ENCODE measurements at regions not wholly inside any gene's neighbourhood (a gene's known extent, or its start where the extent isn't known, plus 50 kb on each side); places are given as distances from the start of the nearest gene placed in this dataset.

DNA sequence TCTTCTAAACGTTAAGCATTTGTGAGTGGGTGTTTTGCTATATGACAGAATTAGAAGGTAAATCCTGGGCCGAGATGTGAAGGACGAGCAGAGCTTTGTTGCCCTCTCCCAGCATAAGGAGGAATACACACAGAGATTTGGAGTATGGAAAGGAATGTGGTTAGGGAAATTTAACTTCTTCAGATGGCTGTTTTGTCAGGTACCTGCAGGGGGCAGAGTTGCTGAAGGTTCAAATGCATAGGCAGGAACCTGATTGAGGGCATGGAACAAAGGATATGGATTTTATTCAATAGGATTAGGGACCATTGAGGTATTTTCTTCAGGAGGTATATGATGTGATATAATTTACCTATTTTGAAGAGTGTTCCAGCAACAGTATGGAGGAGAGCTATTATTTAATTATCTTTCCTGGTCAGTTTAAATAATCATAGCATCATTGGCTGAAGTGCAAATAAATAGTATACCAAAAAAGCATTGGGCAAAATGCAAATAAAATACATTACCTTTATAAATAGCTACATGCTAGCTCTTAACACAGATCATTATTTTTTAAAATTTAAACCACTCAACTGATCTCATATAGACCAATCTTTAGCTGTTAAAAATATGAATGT is 143.6 kb downstream of the SLIT2 start:
- no peak overlapping the region for H3K27ac Mint-ChIP-seq
- H3K4me1 Mint-ChIP-seq (ENCODE audit: low read depth in 2 of 2) = no peaks in the 10 kb centered on the region
- no peak overlapping the region for H3K4me3 Mint-ChIP-seq
- peaks cover 0 to 10% of the 10 kb centered on the region in 2 donors for H3K27me3 Mint-ChIP-seq
- DNase-seq (ENCODE audit: low spot score) (no peak), ATAC-seq (no peak)
- no peaks in the 10 kb centered on the region for H3K9me3 Mint-ChIP-seq
- no peaks in the 10 kb centered on the region for H3K36me3 Mint-ChIP-seq

DNA sequence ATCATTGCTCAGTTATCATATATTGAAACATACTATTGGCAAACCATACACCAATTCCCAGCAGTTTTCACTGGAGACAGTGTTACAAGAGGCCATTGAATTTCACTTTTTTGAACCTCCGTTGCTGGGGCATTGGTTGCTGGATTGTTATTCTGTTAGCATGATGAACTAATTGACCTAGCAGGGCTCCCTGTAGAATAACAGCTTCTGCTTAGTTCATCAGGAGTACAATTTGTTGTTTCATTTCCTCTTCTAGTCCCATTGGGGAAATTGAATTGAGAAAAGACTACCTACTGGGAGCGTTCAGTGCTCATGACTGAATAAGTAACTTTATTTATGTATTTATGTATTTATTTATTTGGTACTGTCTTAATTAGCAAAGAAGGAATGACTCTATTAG is 151.6 kb downstream of the SLIT2 start:
- Mint-ChIP-seq H3K27me3 (peaks cover 0 to 6% of the 10 kb centered on the region in 2 donors), H3K9me3 (no peaks in the 10 kb centered on the region), H3K4me3 (no peak overlapping the region), H3K36me3 (no peaks in the 10 kb centered on the region), H3K27ac (no peak overlapping the region), H3K4me1 (ENCODE audit: low read depth in 2 of 2) (no peaks in the 10 kb centered on the region)
- ATAC-seq = no peak
- DNase-seq (ENCODE audit: low spot score) = no peak

DNA sequence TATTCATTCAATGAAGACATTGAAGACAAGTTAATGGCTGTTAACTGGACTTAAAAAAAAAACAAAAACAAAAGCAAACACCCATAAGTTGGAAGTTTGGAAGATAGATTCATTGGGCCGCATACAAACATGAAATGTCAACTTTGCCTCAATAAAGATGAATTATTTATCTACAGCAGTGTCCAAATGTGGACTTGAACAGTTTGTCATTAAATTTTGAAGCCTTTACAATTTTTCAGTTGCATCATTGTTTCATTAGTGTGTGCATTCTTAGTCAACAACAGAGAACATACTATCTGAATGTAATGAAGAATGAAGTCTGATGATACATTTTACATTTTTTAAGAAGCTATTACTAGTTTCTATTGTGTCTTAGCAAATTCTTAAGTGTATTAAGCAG is 152.1 kb downstream of the SLIT2 start:
- no peaks in the 10 kb centered on the region for H3K36me3 Mint-ChIP-seq
- DNase-seq (ENCODE audit: low spot score) (no peak), ATAC-seq (no peak)
- no peak overlapping the region for H3K27ac Mint-ChIP-seq
- no peak overlapping the region for H3K4me3 Mint-ChIP-seq
- no peaks in the 10 kb centered on the region for H3K9me3 Mint-ChIP-seq
- no peaks in the 10 kb centered on the region for H3K4me1 Mint-ChIP-seq (ENCODE audit: low read depth in 2 of 2)
- H3K27me3 Mint-ChIP-seq = peaks cover 0 to 6% of the 10 kb centered on the region in 2 donors

DNA sequence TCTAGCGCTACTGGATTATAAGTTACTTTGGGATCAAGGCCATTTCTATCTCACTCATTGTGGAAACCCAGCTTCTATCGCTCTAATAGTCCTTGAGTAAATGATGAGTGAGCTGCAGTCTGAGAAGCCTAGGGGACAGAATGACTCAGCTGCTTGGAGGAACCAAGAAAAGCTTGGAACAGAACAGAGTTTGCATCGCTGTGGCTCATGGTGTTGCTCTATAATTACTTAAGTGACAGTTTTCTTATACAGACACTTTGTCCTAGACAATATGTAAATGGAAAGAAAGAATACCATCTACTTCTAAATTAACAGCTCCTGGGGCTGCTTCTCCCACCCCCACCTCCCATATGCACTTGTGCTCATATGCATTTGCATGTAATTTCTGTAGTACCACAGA is 156.9 kb downstream of the SLIT2 start:
- Mint-ChIP-seq H3K27ac (no peak overlapping the region), H3K4me3 (no peak overlapping the region), H3K36me3 (no peaks in the 10 kb centered on the region), H3K4me1 (ENCODE audit: low read depth in 2 of 2) (no peaks in the 10 kb centered on the region), H3K9me3 (no peaks in the 10 kb centered on the region), H3K27me3 (peaks cover 3 to 9% of the 10 kb centered on the region in 2 donors)
- DNase-seq (ENCODE audit: low spot score) = no peak
- no peak for ATAC-seq

DNA sequence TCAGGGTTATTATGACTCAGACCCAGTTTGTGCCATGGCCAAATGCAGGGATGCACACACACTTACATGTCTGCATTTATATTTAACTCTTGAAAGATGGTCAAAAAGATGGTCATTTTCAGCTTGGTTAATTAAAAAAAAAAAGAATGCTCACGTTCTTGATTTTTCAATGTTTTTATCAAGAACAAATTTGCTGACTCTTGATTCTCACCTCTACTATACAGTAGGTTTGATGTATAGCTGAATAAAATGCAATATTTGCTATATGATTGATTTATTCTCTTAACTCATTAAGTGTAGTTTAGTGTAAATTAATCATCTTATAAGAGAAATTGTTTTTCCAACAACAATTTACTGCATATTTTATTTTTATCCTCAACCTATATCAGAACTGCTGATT is 160.4 kb downstream of the SLIT2 start:
- H3K36me3 Mint-ChIP-seq = no peaks in the 10 kb centered on the region
- H3K4me1 Mint-ChIP-seq (ENCODE audit: low read depth in 2 of 2) = no peaks in the 10 kb centered on the region
- H3K27me3 Mint-ChIP-seq = peaks cover 7 to 9% of the 10 kb centered on the region in 2 donors
- no peak overlapping the region for H3K27ac Mint-ChIP-seq
- H3K4me3 Mint-ChIP-seq = no peak overlapping the region
- no peaks in the 10 kb centered on the region for H3K9me3 Mint-ChIP-seq
- no peak for ATAC-seq
- DNase-seq (ENCODE audit: low spot score) = no peak

DNA sequence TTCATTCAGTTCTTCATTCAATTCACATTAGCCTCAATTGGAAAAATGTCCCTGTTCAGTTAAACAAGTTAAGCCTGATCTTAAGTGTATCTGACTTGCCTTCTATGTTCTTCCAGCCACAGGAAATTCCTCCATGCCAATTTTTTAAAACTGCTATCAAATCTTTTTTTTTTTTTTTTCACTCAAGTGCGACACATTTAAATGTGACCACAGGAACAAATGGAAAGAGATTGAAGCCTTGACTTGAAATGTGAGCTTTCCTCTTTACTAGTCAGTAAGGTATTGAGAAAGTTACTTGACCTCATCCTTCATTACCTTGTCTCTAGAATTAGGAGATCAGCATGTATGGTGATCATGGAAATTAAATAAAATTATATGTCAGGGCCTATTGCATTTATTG is 165.1 kb downstream of the SLIT2 start:
- no peak for ATAC-seq
- H3K4me1 Mint-ChIP-seq (ENCODE audit: low read depth in 2 of 2) = peaks cover 4 to 7% of the 10 kb centered on the region in 2 donors
- no peaks in the 10 kb centered on the region for H3K9me3 Mint-ChIP-seq
- no peak overlapping the region for H3K4me3 Mint-ChIP-seq
- no peaks in the 10 kb centered on the region for H3K36me3 Mint-ChIP-seq
- DNase-seq (ENCODE audit: low spot score) = no peak
- peaks cover 0 to 4% of the 10 kb centered on the region in 2 donors for H3K27me3 Mint-ChIP-seq
- H3K27ac Mint-ChIP-seq = no peak overlapping the region

DNA sequence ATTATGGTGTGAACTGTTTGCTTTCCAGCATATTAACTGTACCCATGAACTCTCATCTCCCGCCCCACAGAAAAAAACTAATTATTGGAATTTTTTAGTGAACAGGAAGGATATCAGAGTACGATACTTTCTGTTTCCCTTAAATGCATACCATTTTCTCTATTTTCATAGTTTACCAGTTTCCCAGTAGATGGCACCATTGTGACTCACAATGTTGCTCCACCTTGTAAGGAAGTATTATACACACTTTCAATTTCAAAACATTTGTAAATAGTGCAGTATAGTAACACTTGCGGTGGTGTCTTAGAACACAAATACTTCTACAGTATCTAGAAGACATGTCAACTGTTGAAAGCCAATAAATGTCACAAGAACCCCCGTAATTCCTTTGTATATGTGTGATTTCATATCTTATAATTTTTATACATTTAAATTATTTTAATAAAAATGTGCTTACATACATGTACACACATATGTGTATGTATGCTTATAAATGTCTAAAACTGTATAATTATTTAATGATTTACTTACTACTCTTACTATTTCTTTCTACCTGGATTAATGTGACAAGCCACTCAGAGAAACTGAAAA is 167.3 kb downstream of the SLIT2 start:
- Mint-ChIP-seq H3K4me1 (ENCODE audit: low read depth in 2 of 2) (peaks cover 4 to 7% of the 10 kb centered on the region in 2 donors), H3K4me3 (peak overlapping the region; percentile 34), H3K36me3 (no peaks in the 10 kb centered on the region), H3K9me3 (no peaks in the 10 kb centered on the region), H3K27me3 (peaks cover 0 to 4% of the 10 kb centered on the region in 2 donors), H3K27ac (peak overlapping the region in 1 of 2 donors; percentile 68)
- ATAC-seq (peak; percentile 69 to 73), DNase-seq (ENCODE audit: low spot score) (no peak)

DNA sequence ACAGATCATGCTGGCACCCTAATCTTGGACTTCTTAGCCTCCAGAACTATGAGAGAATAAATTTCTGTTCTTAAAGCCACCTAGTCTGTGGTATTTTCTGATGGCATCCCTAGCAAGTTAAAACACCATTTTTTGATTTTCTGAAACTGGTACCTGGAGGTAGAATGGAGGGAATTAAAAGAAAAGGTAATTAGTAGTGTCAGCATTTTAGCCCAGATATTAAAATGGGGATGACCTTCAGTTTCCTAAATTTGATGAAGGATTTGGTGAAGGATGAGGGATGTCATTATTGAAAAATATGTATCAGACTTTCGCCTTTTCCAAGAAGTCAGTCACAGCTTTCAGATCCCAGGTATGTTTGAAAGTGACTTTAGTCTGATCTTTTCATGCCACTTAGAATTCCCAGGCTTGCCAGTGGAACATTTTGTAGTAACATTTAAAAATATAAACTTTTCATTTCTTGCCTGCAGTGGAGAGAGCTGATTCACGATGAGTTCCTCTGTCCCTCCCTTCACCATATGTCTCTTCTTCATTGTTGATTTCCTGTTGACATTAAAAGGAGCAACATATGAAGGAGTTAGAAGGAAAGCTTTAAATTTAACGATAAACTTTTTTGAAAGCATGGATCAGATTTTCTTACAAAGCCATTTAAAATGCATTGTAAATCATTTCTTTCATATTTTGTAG is 169.4 kb downstream of the SLIT2 start:
- Mint-ChIP-seq H3K27ac (no peak overlapping the region), H3K36me3 (no peaks in the 10 kb centered on the region), H3K4me3 (no peak overlapping the region), H3K9me3 (no peaks in the 10 kb centered on the region), H3K4me1 (ENCODE audit: low read depth in 2 of 2) (peaks cover 4 to 7% of the 10 kb centered on the region in 2 donors), H3K27me3 (peaks cover 0 to 4% of the 10 kb centered on the region in 2 donors)
- ATAC-seq (no peak), DNase-seq (ENCODE audit: low spot score) (no peak)

DNA sequence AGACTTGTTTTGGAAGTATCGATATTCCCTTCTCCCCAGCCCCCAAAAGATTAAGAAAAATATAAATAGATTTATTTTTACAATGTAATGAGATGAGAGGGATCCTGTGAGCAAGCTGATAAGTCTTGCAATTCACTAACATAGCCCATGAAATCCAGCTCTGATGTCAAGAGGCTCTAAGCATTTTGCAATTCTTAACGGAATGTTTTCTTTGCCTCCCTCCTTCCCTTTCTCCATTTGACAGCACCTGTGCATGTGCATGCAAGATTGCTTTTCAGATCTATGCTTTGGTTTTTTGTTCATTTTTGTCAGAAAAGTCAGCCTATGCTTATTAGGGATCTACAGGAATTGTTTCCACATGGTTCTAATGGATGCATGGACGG is 169.9 kb downstream of the SLIT2 start:
- H3K36me3 Mint-ChIP-seq = no peaks in the 10 kb centered on the region
- peaks cover 0 to 7% of the 10 kb centered on the region in 2 donors for H3K27me3 Mint-ChIP-seq
- no peak overlapping the region for H3K4me3 Mint-ChIP-seq
- DNase-seq (ENCODE audit: low spot score) = no peak
- no peak overlapping the region for H3K27ac Mint-ChIP-seq
- peaks cover 4 to 7% of the 10 kb centered on the region in 2 donors for H3K4me1 Mint-ChIP-seq (ENCODE audit: low read depth in 2 of 2)
- ATAC-seq = no peak
- H3K9me3 Mint-ChIP-seq = no peaks in the 10 kb centered on the region

DNA sequence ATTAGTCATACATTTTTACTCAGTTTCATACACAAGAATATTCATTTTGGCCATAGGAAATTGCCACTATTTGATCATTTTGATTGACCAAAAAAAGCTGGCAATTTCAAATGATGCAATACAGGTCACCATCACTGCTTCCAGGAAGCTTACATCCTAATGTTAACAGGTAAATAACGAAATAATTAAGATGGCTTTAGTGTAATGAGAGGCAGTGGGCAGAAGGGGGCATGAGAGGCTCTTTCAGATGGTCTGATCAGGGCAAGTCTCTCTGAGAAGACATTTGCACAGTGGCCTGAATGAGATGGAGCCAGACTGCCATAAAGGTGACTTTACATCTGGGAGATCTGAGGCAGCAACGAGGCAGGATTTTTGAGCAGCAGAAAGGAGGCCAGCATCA is 170.7 kb downstream of the SLIT2 start:
- H3K27me3 Mint-ChIP-seq = peaks cover 0 to 7% of the 10 kb centered on the region in 2 donors
- no peak overlapping the region for H3K27ac Mint-ChIP-seq
- H3K36me3 Mint-ChIP-seq = no peaks in the 10 kb centered on the region
- ATAC-seq (no peak), DNase-seq (ENCODE audit: low spot score) (no peak)
- H3K9me3 Mint-ChIP-seq = no peaks in the 10 kb centered on the region
- H3K4me3 Mint-ChIP-seq = no peak overlapping the region
- peaks cover 4 to 7% of the 10 kb centered on the region in 2 donors for H3K4me1 Mint-ChIP-seq (ENCODE audit: low read depth in 2 of 2)

DNA sequence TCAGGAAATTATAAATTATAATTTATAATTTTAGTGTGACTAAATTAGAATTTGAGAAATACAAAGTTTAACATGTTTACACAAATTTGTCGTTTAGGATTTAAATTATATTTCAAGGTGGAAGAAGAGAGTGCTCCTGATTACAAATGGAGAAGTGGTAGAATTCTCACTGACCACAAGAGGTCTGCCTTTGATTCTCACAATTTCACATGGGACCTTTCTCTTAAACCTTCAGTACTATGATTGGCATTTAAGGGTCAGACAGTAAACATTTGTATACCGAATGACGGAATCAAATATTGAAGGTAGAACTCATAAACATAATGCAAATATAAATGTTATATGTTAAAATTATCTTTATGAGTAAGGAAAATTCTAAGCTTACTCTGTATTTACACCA is 171.7 kb downstream of the SLIT2 start:
- ATAC-seq = no peak
- peaks cover 4 to 7% of the 10 kb centered on the region in 2 donors for H3K4me1 Mint-ChIP-seq (ENCODE audit: low read depth in 2 of 2)

DNA sequence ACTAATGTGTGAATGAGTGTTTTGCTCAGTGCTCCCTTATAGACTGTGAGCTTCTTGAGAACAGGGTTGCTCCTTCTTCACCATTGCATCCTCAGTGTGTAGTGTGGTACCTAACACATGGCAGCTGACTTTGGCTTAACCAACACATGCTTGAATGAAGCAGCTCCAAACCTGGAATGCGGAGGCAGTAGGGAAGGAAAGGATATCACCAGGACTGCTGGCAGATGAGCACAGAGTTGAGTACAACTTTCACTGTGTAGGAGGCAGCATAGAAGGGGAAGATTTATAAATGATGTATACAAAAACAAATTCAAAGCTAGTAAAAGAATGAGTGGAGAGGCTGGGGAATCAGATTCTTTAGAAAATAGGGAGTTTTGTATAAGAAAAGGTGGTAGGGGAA is 174.3 kb downstream of the SLIT2 start:
- no peaks in the 10 kb centered on the region for H3K4me1 Mint-ChIP-seq (ENCODE audit: low read depth in 2 of 2)
- H3K27me3 Mint-ChIP-seq = peaks cover 9% of the 10 kb centered on the region in 2 donors
- H3K27ac Mint-ChIP-seq = no peak overlapping the region
- ATAC-seq (no peak), DNase-seq (ENCODE audit: low spot score) (no peak)
- no peaks in the 10 kb centered on the region for H3K36me3 Mint-ChIP-seq
- H3K4me3 Mint-ChIP-seq = no peak overlapping the region
- no peaks in the 10 kb centered on the region for H3K9me3 Mint-ChIP-seq

More for the DNA sequence above, 171.7 kb downstream of the SLIT2 start:
- Mint-ChIP-seq H3K27me3 (peaks cover 6 to 9% of the 10 kb centered on the region in 2 donors), H3K27ac (no peak overlapping the region), H3K36me3 (no peaks in the 10 kb centered on the region), H3K4me3 (no peak overlapping the region), H3K9me3 (no peaks in the 10 kb centered on the region)
- no peak for DNase-seq (ENCODE audit: low spot score)

DNA sequence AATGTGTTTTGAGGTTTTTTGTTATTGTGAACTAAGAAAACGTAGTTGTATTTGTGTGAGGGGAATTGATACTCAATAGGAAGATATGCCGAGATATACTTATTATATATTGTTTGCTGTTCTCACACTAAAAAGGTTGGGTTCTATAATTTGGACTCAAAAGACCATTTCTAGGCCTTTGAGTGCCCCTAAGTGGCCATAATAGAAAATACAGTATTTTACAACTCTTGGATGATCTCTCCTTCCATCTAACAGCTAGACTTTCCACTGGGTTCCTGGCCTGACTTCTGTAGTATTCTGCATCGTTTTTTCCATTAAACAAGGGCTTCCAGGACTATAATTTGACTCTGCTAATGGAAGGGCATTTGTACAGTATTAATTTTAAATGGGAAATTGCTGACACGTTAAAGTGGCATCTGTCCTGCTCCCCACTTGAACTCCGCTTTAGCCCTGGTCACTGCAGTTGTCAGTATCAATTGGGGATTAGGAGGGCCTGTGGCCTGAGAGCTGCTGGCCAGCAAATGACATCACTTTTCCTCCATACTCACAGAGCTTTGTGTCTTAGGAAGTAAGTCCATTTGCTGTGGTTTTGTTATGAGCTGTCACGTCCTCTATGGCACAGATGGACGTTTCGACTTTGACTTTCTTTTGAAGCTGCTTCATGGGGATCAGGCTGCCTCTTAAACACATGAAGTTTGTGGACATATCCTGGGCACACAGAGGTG is 176.9 kb downstream of the SLIT2 start:
- no peak for ATAC-seq
- Mint-ChIP-seq H3K4me1 (ENCODE audit: low read depth in 2 of 2) (no peaks in the 10 kb centered on the region), H3K4me3 (no peak overlapping the region), H3K27me3 (peaks cover 11 to 13% of the 10 kb centered on the region in 2 donors), H3K9me3 (no peaks in the 10 kb centered on the region), H3K27ac (no peak overlapping the region), H3K36me3 (no peaks in the 10 kb centered on the region)
- DNase-seq (ENCODE audit: low spot score) = no peak
